H1 (cell line): ENCODE measurements at regions not wholly inside any gene's neighbourhood (a gene's known extent, or its start where the extent isn't known, plus 50 kb on each side); places are given as distances from the start of the nearest gene placed in this dataset.

Source experiments
- CTCF ChIA-PET: fragments of 300-600 bp; sonication (Branson Sonifier 250); formaldehyde crosslinking; loops from one replicate; lab custom pipeline; 2021; ENCODE audit not compliant: partially characterized antibody; lab: Charles Lee
- POLR2A ChIA-PET: fragments of 300-600 bp; sonication (Branson Sonifier 250); formaldehyde crosslinking; loops from one replicate; lab custom pipeline; 2021; ENCODE audit warnings: inconsistent platforms; ENCODE audit not compliant: partially characterized antibody; lab: Charles Lee
- DNase-seq, 2 experiments: peaks; one replicate each; pipeline versions ENCODE4 v3.0.0 to v3.0.0-alpha.2; 2010 to 2022; ENCODE audit warnings: low spot score in 2 of 2, low read depth in 1 of 2, mixed read lengths in 1 of 2
- FAIRE-seq: peaks from 2 replicates; lab custom pipeline; 2011; peaks lifted over from hg19 to GRCh38; lab: Jason Lieb, UNC
- H2AFZ ChIP-seq: 2 replicates; pipeline ENCODE4 v1.8.1; 2012; ENCODE audit warnings: low read length, inconsistent platforms
- H2AK5ac ChIP-seq: 2 replicates; pipeline ENCODE4 v1.6.1; 2013; ENCODE audit warnings: low read depth, low read length
- H2BK120ac ChIP-seq: replicated peaks from 2 replicates; pipeline ENCODE3; 2013; ENCODE audit warnings: low read depth, low read length, inconsistent platforms
- H2BK12ac ChIP-seq: 2 replicates; pipeline ENCODE4 v1.6.1; 2013; ENCODE audit warnings: low read depth, low read length
- H2BK15ac ChIP-seq: 2 replicates; pipeline ENCODE4 v1.6.1; 2013; ENCODE audit warnings: low read length
- H2BK20ac ChIP-seq: 2 replicates; pipeline ENCODE4 v1.6.1; 2013; ENCODE audit warnings: low read length
- H2BK5ac ChIP-seq: 2 replicates; pipeline ENCODE4 v1.6.1; 2013; ENCODE audit warnings: low read depth, low read length
- H3K14ac ChIP-seq: 2 replicates; pipeline ENCODE4 v1.6.1; 2013; ENCODE audit warnings: inconsistent platforms; ENCODE audit not compliant: insufficient read length
- H3K18ac ChIP-seq: 2 replicates; pipeline ENCODE4 v1.6.1; 2013; ENCODE audit warnings: low read length; ENCODE audit errors: extremely low read depth
- H3K23ac ChIP-seq: 2 replicates; pipeline ENCODE4 v1.6.1; 2013; ENCODE audit warnings: inconsistent platforms; ENCODE audit not compliant: insufficient read length
- H3K23me2 ChIP-seq: 2 replicates; pipeline ENCODE4 v1.6.1; 2013; ENCODE audit warnings: low read depth, low read length
- H3K27ac ChIP-seq: 2 replicates; pipeline ENCODE4 v1.6.1; 2011; ENCODE audit warnings: low read depth, low read length, inconsistent platforms
- H3K27me3 ChIP-seq, 4 experiments: replicated peaks in 1 of 4; 1 replicate in 1 of 4; 2 replicates in 3 of 4; pipeline versions ENCODE4 v1.6.1 to v1.8.1; 2011 to 2013; ENCODE audit warnings: low read length in 3 of 4, mild to moderate bottlenecking in 3 of 4, inconsistent platforms in 2 of 4, mixed read lengths in 2 of 4, moderate library complexity in 1 of 4; ENCODE audit not compliant: control insufficient read depth in 3 of 4, insufficient read depth in 3 of 4; ENCODE audit errors: extremely low read depth in 1 of 4
- H3K36me3 ChIP-seq, 4 experiments: 2 replicates each; pipeline versions ENCODE4 v1.6.1 to v1.8.1; 2011 to 2013; ENCODE audit warnings: mild to moderate bottlenecking in 4 of 4, low read length in 3 of 4, moderate library complexity in 2 of 4, control low read depth in 1 of 4, inconsistent platforms in 1 of 4; ENCODE audit not compliant: insufficient read depth in 4 of 4, control insufficient read depth in 2 of 4
- H3K4ac ChIP-seq: replicated peaks from 2 replicates; pipeline ENCODE3; 2013; ENCODE audit warnings: low read length, low read depth, mixed read lengths, inconsistent platforms; ENCODE audit not compliant: insufficient read length
- H3K4me1 ChIP-seq, 4 experiments: replicated peaks in 1 of 4; 1 replicate in 1 of 4; 2 replicates in 3 of 4; pipeline versions ENCODE4 v1.6.1 to v1.8.1; 2011 to 2013; ENCODE audit warnings: low read length in 3 of 4, inconsistent platforms in 2 of 4, mixed read lengths in 1 of 4; ENCODE audit not compliant: insufficient read depth in 4 of 4, control insufficient read depth in 3 of 4
- H3K4me2 ChIP-seq, 2 experiments: 2 replicates each; pipeline versions ENCODE4 v1.6.1 to v1.8.1; 2011 to 2013; ENCODE audit warnings: low read depth in 2 of 2, low read length in 2 of 2, control low read depth in 1 of 2, inconsistent platforms in 1 of 2, mild to moderate bottlenecking in 1 of 2; ENCODE audit not compliant: insufficient read depth in 1 of 2
- H3K4me3 ChIP-seq, 4 experiments: fragments of 200-600, 300-600 bp in 1 of 4; sonication (generic), shearing (Covaris generic), sonication (Bioruptor Twin) in 1 of 4; 2 replicates each; pipeline versions ENCODE4 v1.5.1 to v1.8.1; 2011 to 2016; ENCODE audit warnings: low read length in 4 of 4, low read depth in 3 of 4, control low read depth in 2 of 4, inconsistent platforms in 2 of 4, mild to moderate bottlenecking in 2 of 4, mixed read lengths in 1 of 4, moderate library complexity in 1 of 4; ENCODE audit not compliant: insufficient read depth in 2 of 4; ENCODE audit errors: extremely low read depth in 1 of 4
- H3K56ac ChIP-seq: replicated peaks from 2 replicates; pipeline ENCODE3; 2013; ENCODE audit warnings: low read depth, mild to moderate bottlenecking, mixed read lengths, low read length, inconsistent platforms; ENCODE audit not compliant: insufficient read length
- H3K79me1 ChIP-seq: 2 replicates; pipeline ENCODE4 v1.6.1; 2013; ENCODE audit warnings: low read depth, low read length, control low read depth
- H3K79me2 ChIP-seq, 2 experiments: 2 replicates each; pipeline versions ENCODE4 v1.6.1 to v1.8.1; 2012 to 2013; ENCODE audit warnings: low read length in 2 of 2, mild to moderate bottlenecking in 2 of 2, inconsistent platforms in 1 of 2; ENCODE audit not compliant: insufficient read depth in 2 of 2, control insufficient read depth in 1 of 2
- H3K9ac ChIP-seq, 4 experiments: replicated peaks in 1 of 4; 1 replicate in 1 of 4; 2 replicates in 3 of 4; pipeline versions ENCODE4 v1.6.1 to v1.8.1; 2011 to 2013; ENCODE audit warnings: low read depth in 3 of 4, low read length in 3 of 4, control low read depth in 2 of 4, mild to moderate bottlenecking in 2 of 4, moderate library complexity in 2 of 4, inconsistent platforms in 1 of 4; ENCODE audit errors: extremely low read depth in 1 of 4
- H3K9me3 ChIP-seq, 2 experiments: 2 replicates each; pipeline versions ENCODE4 v1.6.1 to v1.8.1; 2012 to 2013; ENCODE audit warnings: mild to moderate bottlenecking in 2 of 2, moderate library complexity in 2 of 2, control low read depth in 1 of 2, inconsistent platforms in 1 of 2, low read depth in 1 of 2, low read length in 1 of 2, mixed read lengths in 1 of 2; ENCODE audit not compliant: insufficient read depth in 2 of 2
- H4K20me1 ChIP-seq, 2 experiments: replicated peaks in 1 of 2; 2 replicates each; pipeline versions ENCODE3 to v1.8.1; 2011 to 2013; ENCODE audit warnings: inconsistent platforms in 2 of 2, low read length in 2 of 2, mild to moderate bottlenecking in 1 of 2; ENCODE audit not compliant: insufficient read depth in 2 of 2, control insufficient read depth in 1 of 2
- H4K5ac ChIP-seq: 2 replicates; pipeline ENCODE4 v1.6.1; 2013; ENCODE audit warnings: low read length, low read depth, mixed read lengths, inconsistent platforms; ENCODE audit not compliant: insufficient read length
- H4K8ac ChIP-seq: 2 replicates; pipeline ENCODE4 v1.8.0; 2013; ENCODE audit warnings: mild to moderate bottlenecking, moderate library complexity, low read length, inconsistent platforms; ENCODE audit not compliant: insufficient read depth; ENCODE audit errors: extremely low read depth
- H4K91ac ChIP-seq: replicated peaks from 2 replicates; pipeline ENCODE3; 2013; ENCODE audit warnings: low read length, mixed read lengths, inconsistent platforms; ENCODE audit not compliant: insufficient read length
- BCL11A ChIP-seq, 2 experiments: IDR thresholded peaks; one replicate each; pipeline ENCODE4 v1.6.1; 2011; ENCODE audit warnings: low read depth in 2 of 2, low read length in 2 of 2, mild to moderate bottlenecking in 2 of 2
- TAF7 ChIP-seq: optimal IDR thresholded peaks from 2 replicates; pipeline ENCODE3; 2011; ENCODE audit warnings: low read depth, mild to moderate bottlenecking, inconsistent platforms, low read length, moderate library complexity, borderline replicate concordance
- TCF12 ChIP-seq: IDR thresholded peaks from 2 replicates; pipeline ENCODE4 v1.6.1; 2011; ENCODE audit warnings: low read depth, mild to moderate bottlenecking, low read length
- WGBS, 2 experiments: shearing (Covaris generic) in 1 of 2; methylation state at CpG; one replicate each; pipeline versions ENCODE4 v1.1.6 to v1.1.7; 2013 to 2015; ENCODE audit warnings: low lambda C conversion rate in 2 of 2, mixed read lengths in 2 of 2, inconsistent platforms in 1 of 2, low coverage in 1 of 2, missing lambda C conversion rate in 1 of 2; ENCODE audit not compliant: insufficient replicate concordance in 2 of 2, insufficient coverage in 1 of 2, insufficient read length in 1 of 2; ENCODE audit errors: extremely low coverage in 1 of 2, missing lambda C conversion rate in 1 of 2; 5-methylcytosine and 5-hydroxymethylcytosine counted together

GRCh38 chr7:142470544-142470830 lies 212.6 kb upstream of the PRSS58 start:
- Histone ChIP-seq H2AK5ac (no peak overlapping the region), H3K23ac (no peak overlapping the region), H3K27ac (no peak overlapping the region), H2BK120ac (no peak overlapping the region), H2BK20ac (no peak overlapping the region), H3K14ac (no peak overlapping the region), H3K56ac (no peak overlapping the region), H3K4me3 (no peak overlapping the region), H3K9ac (no peak overlapping the region), H3K36me3 (no peaks in the 10 kb centered on the region), H4K5ac (no peak overlapping the region), H3K9me3 (no peaks in the 10 kb centered on the region), H4K91ac (no peak overlapping the region), H2AFZ (no peak overlapping the region), H2BK15ac (no peak overlapping the region)
- POLR2A ChIA-PET = no interaction called here
- no peak for FAIRE-seq
- no peak for TF ChIP-seq TCF12
- no peak for TF ChIP-seq BCL11A (IDR thresholded peaks at IDR 0.05; ENCODE audit: low read depth in 2 of 2, low read length in 2 of 2)
- no peak for TF ChIP-seq TAF7
- TF ChIP-seq, all 59 proteins: peak for 0
- Histone ChIP-seq H2BK5ac (no peak overlapping the region), H3K23me2 (no peaks in the 10 kb centered on the region), H3K79me1 (no peaks in the 10 kb centered on the region), H3K4me1 (no peaks in the 10 kb centered on the region), H2BK12ac (no peak overlapping the region), H3K4ac (no peak overlapping the region), H3K79me2 (no peaks in the 10 kb centered on the region), H4K20me1 (no peaks in the 10 kb centered on the region), H3K4me2 (no peak overlapping the region), H3K27me3 (no peaks in the 10 kb centered on the region; a peak in 1 of 7 replicates), H4K8ac (no peak overlapping the region), H3K18ac (no peak overlapping the region)
- no peak for DNase-seq
- CTCF ChIA-PET = interaction anchor here (0.6 to 24.2 kb wide), 10 partner anchors 8 to 1321 kb away, joined by 3 to 682 read pairs (median 4); no protein-coding TSS in a partner anchor
- 78% methylated on average over 2 of the region's 2 CpGs; no CpG with 5 or more reads in 1 of the 2 experiments for WGBS, 2 experiments
